Karpas-422 (cell line): ENCODE measurements at regions not wholly inside any gene's neighbourhood (a gene's known extent, or its start where the extent isn't known, plus 50 kb on each side); places are given as distances from the start of the nearest gene placed in this dataset.

ENCODE experiments used
- DNase-seq: peaks from one replicate; pipeline ENCODE4 v3.0.0-alpha.2; 2015
- H2AFZ ChIP-seq: fragments of 200-600 bp; sonication (generic); 2 replicates; pipeline ENCODE4 v1.6.1; 2014; ENCODE audit warnings: antibody characterized with exemption, low read length, mixed read lengths
- H3K27ac ChIP-seq: fragments of 200-600 bp; sonication (generic); 2 replicates; pipeline ENCODE4 v1.5.1; 2014; ENCODE audit warnings: mild to moderate bottlenecking, low read length, moderate library complexity
- H3K27me3 ChIP-seq: fragments of 200-600 bp; sonication (generic); 2 replicates; pipeline ENCODE4 v1.6.1; 2014; ENCODE audit warnings: low read length, mixed read lengths
- H3K36me3 ChIP-seq: fragments of 200-600 bp; sonication (generic); 2 replicates; pipeline ENCODE4 v1.6.1; 2014; ENCODE audit warnings: low read length, mixed read lengths; ENCODE audit not compliant: insufficient read depth
- H3K4me1 ChIP-seq: fragments of 200-600 bp; sonication (generic); 2 replicates; pipeline ENCODE4 v1.6.1; 2014; ENCODE audit warnings: mild to moderate bottlenecking, low read length, mixed read lengths
- H3K4me2 ChIP-seq: fragments of 200-600 bp; sonication (generic); 2 replicates; pipeline ENCODE4 v1.6.1; 2014; ENCODE audit warnings: low read length, low read depth, mild to moderate bottlenecking; ENCODE audit not compliant: poor library complexity, severe bottlenecking
- H3K4me3 ChIP-seq: fragments of 200-600 bp; sonication (generic); 2 replicates; pipeline ENCODE4 v1.5.1; 2014; ENCODE audit warnings: mild to moderate bottlenecking, antibody characterized with exemption, low read length, mixed read lengths
- H3K79me2 ChIP-seq: fragments of 200-600 bp; sonication (generic); 2 replicates; pipeline ENCODE4 v1.6.1; 2014; ENCODE audit warnings: mild to moderate bottlenecking, low read length, mixed read lengths
- H3K9ac ChIP-seq: fragments of 200-600 bp; sonication (generic); 2 replicates; pipeline ENCODE4 v1.6.0; 2014; ENCODE audit warnings: low read length
- H3K9me2 ChIP-seq: fragments of 200-600 bp; sonication (generic), shearing (Covaris generic); replicated peaks from 2 replicates; pipeline ENCODE4 v1.6.0; 2014; ENCODE audit warnings: mild to moderate bottlenecking, low read length, moderate library complexity; ENCODE audit not compliant: insufficient read depth
- H3K9me3 ChIP-seq: fragments of 300-700, 200-600 bp; sonication (generic); 2 replicates; pipeline ENCODE4 v1.6.1; 2014; ENCODE audit warnings: low read length, mixed read lengths
- H4K20me1 ChIP-seq: fragments of 200-600 bp; sonication (generic); 2 replicates; pipeline ENCODE4 v1.6.1; 2014; ENCODE audit warnings: mild to moderate bottlenecking, antibody characterized with exemption, low read length, low read depth; ENCODE audit not compliant: insufficient read depth

DNA sequence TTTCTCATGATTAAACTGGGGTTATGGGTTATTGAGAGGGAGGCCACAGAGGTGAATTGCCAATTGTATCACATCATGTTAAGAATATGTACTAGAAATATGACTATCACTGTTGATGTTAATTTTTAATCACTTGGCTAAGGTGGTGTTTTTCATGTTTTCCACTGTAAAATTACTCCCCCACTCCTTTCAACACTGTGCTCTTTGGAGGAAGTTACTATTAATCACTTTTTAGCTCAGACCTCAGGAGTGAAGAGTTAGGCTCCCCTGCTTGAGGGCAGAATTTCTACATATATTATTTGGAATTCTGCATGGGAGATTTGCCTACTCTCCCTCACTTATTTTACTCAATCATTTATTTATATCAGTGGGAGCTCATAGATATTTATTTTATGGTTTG, 76.0 kb upstream of the OSR1 start:
- Histone ChIP-seq H3K27ac (no peak overlapping the region), H3K27me3 (no peaks in the 10 kb centered on the region), H3K9ac (no peak overlapping the region), H3K9me3 (no peaks in the 10 kb centered on the region), H3K4me3 (no peak overlapping the region), H3K4me1 (no peaks in the 10 kb centered on the region), H3K9me2 (no peaks in the 10 kb centered on the region), H3K79me2 (no peaks in the 10 kb centered on the region), H3K4me2 (no peak overlapping the region), H3K36me3 (no peaks in the 10 kb centered on the region), H2AFZ (no peak overlapping the region), H4K20me1 (no peaks in the 10 kb centered on the region)
- no peak for DNase-seq

DNA sequence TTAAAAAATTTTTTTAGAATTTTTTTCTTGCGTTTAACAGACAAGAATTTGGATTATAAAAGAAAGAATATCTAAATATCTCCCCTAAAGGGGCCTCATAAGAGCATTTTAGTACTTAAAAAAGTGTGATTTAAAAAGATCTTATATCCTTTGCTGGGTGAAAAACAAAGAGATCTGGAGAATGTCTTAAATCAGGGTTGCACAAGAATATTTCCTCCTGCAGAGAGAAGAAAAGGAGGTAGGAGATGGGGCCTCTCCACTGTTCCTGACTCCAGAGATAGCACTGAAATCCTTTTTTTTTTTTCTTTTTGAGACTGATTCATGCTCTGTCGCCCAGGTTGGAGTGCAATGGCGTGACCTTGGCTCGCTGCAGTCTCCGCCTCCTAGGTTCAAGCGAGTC, 68.5 kb upstream of the OSR1 start:
- Histone ChIP-seq H2AFZ (no peak overlapping the region), H3K4me2 (no peak overlapping the region), H3K4me3 (no peak overlapping the region), H3K4me1 (no peaks in the 10 kb centered on the region), H3K9me3 (no peaks in the 10 kb centered on the region), H3K9ac (no peak overlapping the region), H3K36me3 (no peaks in the 10 kb centered on the region), H3K9me2 (no peaks in the 10 kb centered on the region), H3K27ac (no peak overlapping the region), H4K20me1 (no peaks in the 10 kb centered on the region), H3K27me3 (no peaks in the 10 kb centered on the region), H3K79me2 (no peaks in the 10 kb centered on the region)
- no peak for DNase-seq

DNA sequence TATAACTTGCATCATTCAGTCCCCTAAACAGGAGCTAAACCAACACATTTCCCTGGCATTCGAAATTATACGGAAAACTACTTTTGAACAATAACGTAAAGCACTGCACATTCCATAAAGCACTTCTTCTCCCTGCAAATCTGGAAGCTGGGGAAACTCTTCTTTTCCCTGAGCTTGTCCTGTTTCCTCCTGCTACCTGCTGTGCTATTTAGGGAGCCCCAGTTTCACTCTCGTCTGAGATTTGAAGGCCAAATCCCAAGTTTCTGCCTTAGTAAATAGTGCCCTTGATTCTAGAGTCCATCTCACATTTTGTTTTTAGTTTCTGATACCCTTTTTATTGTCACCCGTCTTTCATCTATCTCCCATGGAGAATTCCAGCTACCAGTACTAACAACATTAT, 67.7 kb upstream of the OSR1 start:
- no peaks in the 10 kb centered on the region for H3K79me2 ChIP-seq
- no peak overlapping the region for H3K27ac ChIP-seq
- H3K9me2 ChIP-seq, result no peaks in the 10 kb centered on the region
- H3K9ac ChIP-seq, result no peak overlapping the region
- no peaks in the 10 kb centered on the region for H3K4me1 ChIP-seq
- no peaks in the 10 kb centered on the region for H4K20me1 ChIP-seq
- H3K4me2 ChIP-seq, result no peak overlapping the region
- H3K27me3 ChIP-seq, result no peaks in the 10 kb centered on the region
- H3K9me3 ChIP-seq, result no peaks in the 10 kb centered on the region
- H3K36me3 ChIP-seq, result no peaks in the 10 kb centered on the region
- no peak overlapping the region for H2AFZ ChIP-seq
- no peak overlapping the region for H3K4me3 ChIP-seq
- DNase-seq, result no peak

DNA sequence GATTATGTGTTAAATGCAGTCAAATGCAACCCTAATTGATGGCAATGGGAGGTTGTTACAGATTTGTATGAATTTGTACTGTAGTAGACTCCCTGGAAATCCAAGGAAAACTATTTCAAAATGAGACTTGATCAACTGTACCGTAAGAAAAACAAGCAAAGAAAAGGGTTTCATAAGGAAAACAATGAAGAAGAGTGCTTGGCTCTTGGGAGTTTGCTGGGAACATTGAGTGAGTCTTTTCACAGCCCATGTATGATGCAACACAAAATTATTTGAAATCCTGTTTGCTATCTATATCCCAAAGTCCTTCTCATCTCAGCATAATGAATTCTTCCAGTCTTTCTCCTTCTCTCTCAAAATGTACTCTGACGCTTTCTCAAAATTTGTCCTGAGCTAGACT, 67.0 kb upstream of the OSR1 start:
- no peaks in the 10 kb centered on the region for H4K20me1 ChIP-seq
- no peaks in the 10 kb centered on the region for H3K36me3 ChIP-seq
- no peak overlapping the region for H3K9ac ChIP-seq
- H3K27ac ChIP-seq, result no peak overlapping the region
- DNase-seq, result no peak
- no peak overlapping the region for H3K4me3 ChIP-seq
- no peak overlapping the region for H2AFZ ChIP-seq
- H3K9me3 ChIP-seq, result no peaks in the 10 kb centered on the region
- no peaks in the 10 kb centered on the region for H3K9me2 ChIP-seq
- H3K27me3 ChIP-seq, result no peaks in the 10 kb centered on the region
- H3K4me2 ChIP-seq, result no peak overlapping the region
- no peaks in the 10 kb centered on the region for H3K79me2 ChIP-seq
- H3K4me1 ChIP-seq, result no peaks in the 10 kb centered on the region

DNA sequence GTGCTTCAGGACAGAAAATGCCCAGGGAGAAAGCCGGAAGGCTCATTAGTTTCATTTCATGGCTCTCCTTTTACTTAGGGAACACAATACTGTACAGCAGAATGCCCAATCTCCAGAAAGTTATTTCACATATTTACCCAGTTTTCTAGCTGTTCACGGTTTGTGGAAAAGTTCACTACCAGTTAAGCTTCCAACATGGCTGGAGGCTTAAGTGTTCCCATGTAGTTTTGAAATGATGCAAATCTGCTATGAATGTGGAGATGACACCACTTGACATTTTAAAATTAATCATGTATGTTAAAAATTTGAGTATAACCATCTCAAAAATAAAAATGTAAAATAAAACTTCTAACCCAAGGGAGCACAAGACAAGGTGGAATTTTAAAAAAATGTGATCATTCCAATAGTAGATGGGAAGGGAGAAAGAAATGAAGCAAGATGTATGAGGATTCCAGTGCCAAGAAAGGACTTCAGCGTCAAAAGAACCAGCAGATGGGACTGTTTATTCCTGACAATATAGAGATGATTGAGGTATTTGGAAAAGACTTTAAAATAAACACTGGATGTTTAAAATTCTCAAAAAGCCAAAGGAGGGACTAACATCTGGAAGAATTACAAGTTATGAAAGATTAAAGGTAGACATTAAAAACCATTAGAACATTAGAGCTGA, 60.9 kb upstream of the OSR1 start:
- no peaks in the 10 kb centered on the region for H3K4me1 ChIP-seq
- no peaks in the 10 kb centered on the region for H3K9me3 ChIP-seq
- no peak overlapping the region for H3K9ac ChIP-seq
- no peaks in the 10 kb centered on the region for H4K20me1 ChIP-seq
- no peaks in the 10 kb centered on the region for H3K79me2 ChIP-seq
- H3K36me3 ChIP-seq, result no peaks in the 10 kb centered on the region
- H3K27me3 ChIP-seq, result no peaks in the 10 kb centered on the region
- no peak overlapping the region for H3K4me2 ChIP-seq
- no peak for DNase-seq
- no peak overlapping the region for H3K4me3 ChIP-seq
- H2AFZ ChIP-seq, result no peak overlapping the region
- H3K27ac ChIP-seq, result no peak overlapping the region
- H3K9me2 ChIP-seq, result no peaks in the 10 kb centered on the region

DNA sequence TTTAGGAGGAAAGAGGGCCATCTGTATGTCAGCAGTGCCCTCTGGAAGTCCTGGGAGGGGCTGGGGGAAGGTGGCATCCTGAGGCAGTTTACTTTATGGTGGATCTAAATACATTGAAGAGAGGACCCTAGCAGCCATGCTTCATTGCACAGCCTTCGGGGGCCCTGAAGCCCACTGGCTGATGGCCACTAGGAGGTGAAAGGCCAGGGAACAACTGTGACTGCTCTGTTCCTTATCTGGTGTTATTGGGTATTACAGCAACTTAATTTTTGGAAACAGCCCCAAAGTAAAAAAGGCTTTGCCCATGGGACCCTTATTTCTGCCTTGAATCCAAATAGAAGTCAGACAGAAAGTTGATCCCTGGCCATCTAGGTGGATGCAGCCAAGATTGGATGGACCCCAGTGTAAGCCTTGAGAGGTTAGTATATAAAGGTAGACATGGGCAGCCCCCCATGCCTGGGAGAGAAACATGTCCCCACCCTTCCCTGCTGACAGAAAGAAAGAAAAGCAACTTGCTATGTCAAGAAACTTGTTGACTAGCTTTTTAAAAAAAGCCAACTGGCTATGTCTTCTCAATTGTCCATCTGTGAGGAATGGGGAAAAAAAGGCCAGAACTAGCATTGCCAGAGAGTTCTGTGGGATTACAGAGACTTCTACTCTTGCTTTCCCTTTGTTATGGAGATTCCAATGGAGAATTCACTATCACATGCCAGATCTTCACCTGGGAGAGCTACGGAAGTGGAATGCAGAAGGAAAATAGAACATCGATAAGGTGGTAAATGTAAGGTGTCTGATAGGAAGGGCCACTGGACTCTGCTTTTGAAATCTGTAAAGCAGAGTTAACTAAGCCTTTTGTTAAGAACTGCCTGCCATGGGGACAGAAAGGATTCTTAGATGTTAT, 58.6 kb upstream of the OSR1 start:
- Histone ChIP-seq H2AFZ (no peak overlapping the region), H3K27ac (no peak overlapping the region), H3K27me3 (no peaks in the 10 kb centered on the region), H3K4me3 (no peak overlapping the region), H4K20me1 (no peaks in the 10 kb centered on the region), H3K36me3 (no peaks in the 10 kb centered on the region), H3K9ac (no peak overlapping the region), H3K9me3 (no peaks in the 10 kb centered on the region), H3K79me2 (no peaks in the 10 kb centered on the region), H3K4me1 (no peaks in the 10 kb centered on the region), H3K9me2 (no peaks in the 10 kb centered on the region), H3K4me2 (no peak overlapping the region)
- DNase-seq, result no peak

DNA sequence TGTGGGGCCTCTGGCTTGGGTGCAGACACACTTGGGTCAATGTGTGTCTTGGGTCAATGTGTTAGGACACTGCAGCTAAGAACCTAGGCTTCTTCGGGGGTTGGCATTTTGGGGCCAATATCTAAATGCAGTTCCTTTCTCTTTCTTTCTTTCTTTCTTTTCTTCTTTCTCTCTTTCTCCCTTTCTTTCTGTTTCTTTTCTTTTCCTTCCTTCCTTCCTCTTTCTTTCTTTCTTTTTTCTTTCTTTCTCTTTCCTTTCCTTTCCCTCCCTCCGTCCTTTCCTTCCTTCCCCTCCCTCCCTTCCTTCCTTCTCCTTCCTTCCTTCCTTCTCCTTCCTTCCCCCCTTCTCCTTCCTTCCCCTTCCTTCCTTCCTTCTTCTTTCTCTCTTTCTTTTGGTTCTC, 57.7 kb upstream of the OSR1 start:
- H3K9me2 ChIP-seq, result no peaks in the 10 kb centered on the region
- no peak overlapping the region for H3K4me3 ChIP-seq
- no peak overlapping the region for H3K4me2 ChIP-seq
- DNase-seq, result no peak
- no peaks in the 10 kb centered on the region for H3K4me1 ChIP-seq
- no peak overlapping the region for H2AFZ ChIP-seq
- no peaks in the 10 kb centered on the region for H3K79me2 ChIP-seq
- H3K27ac ChIP-seq, result no peak overlapping the region
- no peaks in the 10 kb centered on the region for H3K9me3 ChIP-seq
- no peaks in the 10 kb centered on the region for H3K27me3 ChIP-seq
- H3K9ac ChIP-seq, result no peak overlapping the region
- H3K36me3 ChIP-seq, result no peaks in the 10 kb centered on the region
- H4K20me1 ChIP-seq, result no peaks in the 10 kb centered on the region

DNA sequence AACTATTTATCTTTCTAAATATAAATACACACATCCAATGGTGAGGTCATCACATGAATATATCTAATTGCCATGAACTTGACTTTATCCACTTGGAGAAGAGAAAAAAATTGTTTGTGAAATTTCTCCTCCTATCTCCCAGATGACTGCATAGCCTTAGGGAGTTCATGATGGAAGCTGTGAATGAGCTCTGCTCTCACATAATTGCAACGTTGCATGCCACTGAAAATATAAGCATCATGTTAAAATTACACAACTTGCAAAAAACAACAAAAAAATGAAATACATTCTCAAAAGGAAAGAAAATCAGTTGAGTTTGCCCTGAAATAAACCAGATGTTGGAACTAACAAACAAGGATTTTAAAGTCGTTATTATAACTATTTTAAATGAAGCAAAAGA, 50.6 kb upstream of the OSR1 start:
- H3K4me2 ChIP-seq, result no peak overlapping the region

More for the DNA sequence above, 50.6 kb upstream of the OSR1 start:
- H3K9me3 ChIP-seq, result no peaks in the 10 kb centered on the region
- H4K20me1 ChIP-seq, result no peaks in the 10 kb centered on the region
- no peak overlapping the region for H3K9ac ChIP-seq
- no peak overlapping the region for H2AFZ ChIP-seq
- no peak overlapping the region for H3K27ac ChIP-seq
- no peak for DNase-seq
- no peaks in the 10 kb centered on the region for H3K4me1 ChIP-seq
- H3K4me3 ChIP-seq, result no peak overlapping the region
- H3K27me3 ChIP-seq, result 0 out of 2 replicates have a peak, but pooled peaks cover 4% of the 10 kb centered on the region
- no peaks in the 10 kb centered on the region for H3K36me3 ChIP-seq
- H3K9me2 ChIP-seq, result no peaks in the 10 kb centered on the region
- no peaks in the 10 kb centered on the region for H3K79me2 ChIP-seq
